ENCODE measurements at regions not wholly inside any gene's neighbourhood (a gene's known extent, or its start where the extent isn't known, plus 50 kb on each side); places are given as distances from the start of the nearest gene placed in this dataset.

- TF ChIP-seq CTCF (IDR thresholded peaks at IDR 0.05): no peak
- no peak for TF ChIP-seq POLR2A (IDR thresholded peaks at IDR 0.05)
- TF ChIP-seq EP300 (IDR thresholded peaks at IDR 0.05): no peak
Observed at GRCh38 chr9:109624896-109625295, 126.8 kb upstream of the PTPN3 start.
